GM21367 (cell line): ENCODE measurements at regions not wholly inside any gene's neighbourhood (a gene's known extent, or its start where the extent isn't known, plus 50 kb on each side); places are given as distances from the start of the nearest gene placed in this dataset.
"Not testable (repeated sequence)": the region's sequence is repeated elsewhere in the genome, so short reads cannot be mapped to it uniquely, and the experiment has no call there.

Experiments
- ATAC-seq: cut with Tn5 transposase; IDR thresholded peaks from one replicate; pipeline ENCODE4 v1.9.1; 2021; ENCODE audit not compliant: unreplicated experiment

GRCh38 chr2:82226441-82226840, 1921.9 kb upstream of the LRRTM1 start:
- no peak for ATAC-seq

DNA sequence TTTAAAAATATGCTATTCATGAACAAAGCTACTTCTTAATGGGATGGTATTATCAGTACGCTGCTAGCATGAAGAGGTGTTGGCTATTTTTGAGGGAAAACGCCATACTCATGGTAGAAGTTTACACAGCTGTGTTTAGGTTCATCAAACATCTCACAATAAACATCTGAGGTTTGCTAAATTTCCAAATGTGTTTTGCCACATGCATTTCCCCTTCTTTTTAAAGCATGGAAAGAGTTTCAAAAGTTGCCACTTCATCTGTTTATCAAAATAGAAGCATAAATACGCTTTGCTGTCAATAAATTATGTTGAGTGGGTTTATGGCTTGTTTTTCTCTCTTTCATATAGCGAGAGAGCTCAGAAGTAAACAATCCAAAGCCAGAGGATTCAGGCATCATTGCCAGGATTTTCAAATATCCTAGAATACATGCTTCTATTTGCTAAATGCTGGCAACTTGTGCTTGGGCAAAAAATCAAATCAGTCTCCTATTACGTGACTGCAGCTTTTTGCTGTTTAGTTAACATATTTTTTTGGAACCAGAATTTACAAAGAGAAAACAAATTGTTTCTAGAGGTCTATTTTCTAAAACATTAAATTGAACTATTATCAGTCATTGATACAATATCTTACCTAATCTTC, 1919.9 kb upstream of the LRRTM1 start:
- no peak for ATAC-seq

- no peak for ATAC-seq
Observed at GRCh38 chr2:82215212-82215611, 1910.7 kb upstream of the LRRTM1 start.

DNA sequence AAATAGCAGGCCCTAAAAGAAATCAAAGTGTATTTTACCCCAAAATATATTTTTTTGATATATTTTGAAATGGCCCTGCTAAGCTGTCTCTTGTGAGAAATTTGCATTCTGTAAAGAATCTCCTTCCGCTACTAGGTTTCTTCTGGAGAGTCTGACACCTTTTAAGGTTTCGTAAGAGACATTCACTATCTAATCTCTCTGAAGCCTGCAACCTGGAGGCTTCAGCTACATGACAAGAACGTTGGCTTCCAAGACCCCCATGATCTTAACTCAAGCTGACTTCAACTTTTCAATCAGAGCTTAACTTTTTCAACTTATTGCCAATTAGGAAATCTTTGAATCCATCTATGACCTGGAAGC, 1894.9 kb upstream of the LRRTM1 start:
- no peak for ATAC-seq

DNA sequence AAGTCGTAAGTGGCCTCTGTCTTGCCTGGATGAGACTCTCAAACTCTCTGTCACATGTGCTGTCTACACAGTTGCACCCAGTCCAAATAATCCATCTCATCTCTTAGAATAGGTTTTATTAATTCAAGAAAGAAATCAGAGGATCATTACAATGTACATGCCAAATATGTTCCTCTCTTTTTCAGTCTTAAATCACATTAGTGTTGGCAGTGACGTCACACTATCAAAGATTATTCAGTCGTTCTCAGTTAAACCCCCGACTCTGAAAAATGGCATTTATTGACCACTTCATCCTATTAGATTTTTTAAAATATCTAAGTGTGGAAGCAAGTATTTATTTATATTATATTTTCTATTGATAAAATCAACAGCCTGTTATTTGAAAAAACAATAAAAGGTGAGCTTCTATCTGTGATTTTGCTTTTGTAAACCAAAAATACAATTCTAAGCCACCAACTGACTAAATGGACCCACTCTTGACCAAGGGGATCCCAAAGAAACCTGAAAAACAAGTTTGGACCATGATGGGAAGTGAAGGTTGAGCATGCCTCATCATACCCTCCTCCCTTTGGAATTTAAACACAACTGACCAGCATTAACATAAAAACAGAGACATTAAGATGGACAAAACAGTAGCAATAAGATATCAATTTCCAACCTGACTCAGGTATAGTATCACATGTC, 1894.4 kb upstream of the LRRTM1 start:
- ATAC-seq, result no peak

GRCh38 chr2:82182270-82182669, 1877.7 kb upstream of the LRRTM1 start:
- no peak for ATAC-seq

DNA sequence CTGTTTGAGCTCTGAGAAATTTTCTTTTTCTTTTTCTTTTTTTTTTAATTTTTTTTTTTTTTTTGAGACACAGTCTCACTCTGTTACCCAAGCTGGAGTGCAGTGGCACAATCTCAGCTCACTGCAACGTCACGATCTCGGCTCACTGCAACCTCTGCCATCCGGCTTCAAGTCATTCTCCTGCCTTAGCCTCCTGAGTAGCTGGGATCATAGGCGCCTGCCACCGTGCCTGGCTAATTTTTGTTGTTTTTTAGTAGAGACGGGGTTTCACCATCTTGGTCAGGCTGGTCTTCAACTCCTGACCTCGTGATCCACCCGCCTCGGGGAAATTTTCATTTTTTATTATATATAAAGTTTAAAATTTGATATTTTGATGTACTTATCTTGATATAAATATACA, 1870.7 kb upstream of the LRRTM1 start:
- not testable (repeated sequence) for ATAC-seq

- no peak for ATAC-seq
Observed at GRCh38 chr2:82172483-82172882, 1867.9 kb upstream of the LRRTM1 start.

DNA sequence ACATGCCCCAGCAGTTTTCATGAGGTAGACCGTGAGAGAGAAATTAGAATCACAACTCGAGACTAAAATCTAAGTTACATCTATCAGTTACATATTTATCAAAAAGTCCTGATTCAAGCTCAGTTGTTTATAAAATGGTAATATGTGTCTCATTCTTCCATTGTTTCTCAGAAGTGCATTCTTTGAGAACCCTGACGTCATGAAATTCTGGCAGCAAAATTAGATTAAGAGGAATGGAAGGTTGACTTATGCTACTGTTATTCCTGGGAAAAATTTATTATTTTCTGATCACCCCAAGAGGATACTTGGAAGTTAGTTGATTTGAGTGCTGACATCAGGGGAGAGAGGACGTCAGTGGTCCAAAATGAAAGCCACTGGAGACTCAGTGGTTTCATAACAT, 1864.8 kb upstream of the LRRTM1 start:
- no peak for ATAC-seq

GRCh38 chr2:82165377-82165776, 1860.8 kb upstream of the LRRTM1 start:
- no peak for ATAC-seq

DNA sequence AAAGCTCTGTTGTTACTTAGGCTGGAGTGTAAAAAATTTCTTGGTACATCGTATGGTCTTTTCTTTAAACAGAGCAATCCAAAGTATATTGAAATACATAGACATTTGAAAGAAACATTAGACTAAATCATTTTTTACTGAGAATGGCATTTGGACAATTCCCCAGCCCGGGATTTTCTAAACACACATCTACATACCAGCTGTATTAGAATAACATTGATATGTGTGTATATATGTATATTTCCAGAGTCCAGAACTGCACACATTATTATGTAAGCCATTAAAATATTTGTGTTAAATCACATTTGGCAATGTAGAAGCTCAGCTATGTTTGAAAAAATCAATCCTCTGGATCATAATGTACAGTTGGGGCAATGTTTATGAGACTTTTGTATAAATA, 1853.6 kb upstream of the LRRTM1 start:
- no peak for ATAC-seq

- ATAC-seq, result no peak
Observed at GRCh38 chr2:82155469-82155868, 1850.9 kb upstream of the LRRTM1 start.

DNA sequence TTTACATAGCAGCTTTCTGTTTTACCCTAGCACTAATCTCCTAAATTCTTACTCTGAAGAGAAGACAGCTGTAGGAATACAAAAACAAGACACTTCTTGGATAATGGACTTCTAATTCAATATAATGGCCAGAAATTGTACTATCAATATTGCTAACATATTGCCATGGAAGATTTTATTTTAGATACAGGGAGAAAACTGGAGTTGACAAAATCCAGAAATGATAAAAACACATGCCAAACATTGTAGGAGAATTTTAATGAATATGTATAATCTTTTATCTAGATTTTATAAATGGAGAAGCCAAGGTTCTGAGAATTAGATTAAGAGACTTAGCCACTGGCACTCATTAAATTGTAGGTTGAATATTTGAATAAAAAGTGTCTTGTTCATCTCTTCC, 1838.8 kb upstream of the LRRTM1 start:
- no peak for ATAC-seq

GRCh38 chr2:82139979-82140611, 1835.5 kb upstream of the LRRTM1 start:
- ATAC-seq, result no peak

- no peak for ATAC-seq
Observed at GRCh38 chr2:82137441-82137840, 1832.9 kb upstream of the LRRTM1 start.

- ATAC-seq, result no peak
Observed at GRCh38 chr2:82128051-82128450, 1823.5 kb upstream of the LRRTM1 start.

DNA sequence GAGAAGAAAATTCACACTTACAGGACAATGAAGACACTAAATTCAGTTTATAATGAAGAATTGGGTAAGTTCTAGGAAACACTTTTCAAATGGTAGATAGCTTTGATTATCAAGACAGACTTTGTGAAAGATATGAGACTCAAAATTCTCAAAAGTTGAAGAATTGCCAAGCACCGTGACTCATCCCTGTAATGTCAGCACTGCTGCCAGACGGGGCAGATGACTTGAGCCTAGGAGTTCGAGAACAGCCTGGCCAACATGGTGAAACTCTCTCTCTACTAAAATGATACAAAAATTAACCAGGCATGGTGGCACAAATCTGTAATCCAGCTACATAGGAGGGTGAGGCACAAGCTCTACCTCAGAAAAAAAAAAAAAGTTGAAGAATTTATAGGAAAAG, 1820.1 kb upstream of the LRRTM1 start:
- ATAC-seq, result no peak

DNA sequence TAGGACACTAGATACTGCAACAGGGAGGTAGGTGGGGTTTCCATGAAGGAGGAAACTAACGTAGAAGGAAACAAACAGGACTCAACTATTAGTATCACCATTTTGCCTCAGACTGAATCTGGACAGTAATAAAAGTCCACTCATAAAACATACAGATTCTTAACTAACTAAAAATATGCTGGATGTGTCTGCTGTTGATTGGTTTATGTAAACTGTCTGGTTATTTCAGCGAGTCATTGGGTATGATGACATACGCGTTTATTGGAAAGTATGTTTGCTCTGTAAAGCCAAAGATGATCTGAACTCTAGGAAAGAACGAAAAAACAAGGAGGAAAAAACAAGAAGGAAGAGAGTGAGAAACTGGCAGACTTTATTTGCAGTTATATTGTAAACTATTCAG, 1816.1 kb upstream of the LRRTM1 start:
- ATAC-seq, result no peak

DNA sequence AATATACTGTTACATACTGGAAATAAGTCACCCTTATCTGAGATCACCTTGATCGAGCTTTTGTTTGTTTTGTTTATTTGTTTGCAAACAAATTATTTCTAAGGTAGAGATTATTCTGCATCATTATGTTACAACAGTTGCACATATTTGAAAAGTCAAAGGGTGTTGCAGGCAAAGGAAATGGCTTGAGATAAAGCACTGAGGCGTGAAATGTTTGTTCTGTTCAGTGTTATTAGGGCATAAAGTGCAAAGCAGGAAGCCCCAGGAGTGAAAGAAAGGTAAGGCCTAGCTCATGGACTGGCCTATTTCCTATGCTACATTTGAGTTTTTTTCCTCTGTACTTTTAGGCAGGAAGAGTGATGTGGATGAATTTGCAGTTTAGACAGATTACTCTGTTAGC, 1815.6 kb upstream of the LRRTM1 start:
- ATAC-seq, result no peak

DNA sequence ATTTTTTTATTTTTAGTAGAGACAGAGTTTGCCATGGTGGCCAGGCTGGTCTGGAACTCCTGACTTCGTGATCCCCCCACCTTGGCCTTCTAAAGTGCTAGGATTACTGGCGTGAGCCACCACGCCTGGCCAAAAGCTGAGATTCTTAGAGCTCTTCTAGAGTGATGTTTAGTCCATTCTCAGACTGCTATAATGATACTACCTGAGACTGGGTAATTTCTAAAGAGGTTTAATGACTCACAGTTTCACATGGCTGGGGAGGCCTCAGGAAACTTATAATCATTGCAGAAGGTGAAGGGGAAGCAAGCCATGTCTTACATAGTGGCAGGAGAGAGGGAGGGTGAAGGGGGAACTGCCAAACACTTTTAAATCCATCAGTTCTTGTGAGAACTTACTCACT, 1804.9 kb upstream of the LRRTM1 start:
- ATAC-seq, result no peak

GRCh38 chr2:82098617-82099016, 1794.1 kb upstream of the LRRTM1 start:
- no peak for ATAC-seq

GRCh38 chr2:82089518-82089917, 1785.0 kb upstream of the LRRTM1 start:
- no peak for ATAC-seq
